NCI-H146 treated with DMSO at 0.1 percent for 48 hours (cell line): ENCODE measurements at regions not wholly inside any gene's neighbourhood (a gene's known extent, or its start where the extent isn't known, plus 50 kb on each side); places are given as distances from the start of the nearest gene placed in this dataset.

Experiments used
- DNase-seq: peaks from one replicate; lab custom pipeline; 2025; ENCODE audit not compliant: unreplicated experiment; lab: John Stamatoyannopoulos, UW

GRCh38 chr1:229993060-229993459 is 74.0 kb upstream of the GALNT2 start:
- DNase-seq, result no peak

- DNase-seq, result no peak
Measured at GRCh38 chr1:229993894-229994293, 73.1 kb upstream of the GALNT2 start.

- DNase-seq, result no peak
Measured at GRCh38 chr1:229999004-229999670, 67.9 kb upstream of the GALNT2 start.

GRCh38 chr1:230000493-230001184 is 66.4 kb upstream of the GALNT2 start:
- DNase-seq, result no peak

- DNase-seq, result no peak
Measured at GRCh38 chr1:230002164-230002803, 64.8 kb upstream of the GALNT2 start.

- no peak for DNase-seq
Measured at GRCh38 chr1:230003409-230003808, 63.6 kb upstream of the GALNT2 start.

GRCh38 chr1:230005040-230005439 is 62.0 kb upstream of the GALNT2 start:
- no peak for DNase-seq

- no peak for DNase-seq
Measured at GRCh38 chr1:230008721-230009120, 58.3 kb upstream of the GALNT2 start.

GRCh38 chr1:230009611-230010313 is 57.3 kb upstream of the GALNT2 start:
- DNase-seq, result no peak

- DNase-seq, result no peak
Measured at GRCh38 chr1:230010603-230011332, 56.3 kb upstream of the GALNT2 start.

- no peak for DNase-seq
Measured at GRCh38 chr1:230011333-230012092, 55.5 kb upstream of the GALNT2 start.

GRCh38 chr1:230012093-230012393 is 55.0 kb upstream of the GALNT2 start:
- no peak for DNase-seq

- DNase-seq, result no peak
Measured at GRCh38 chr1:230012741-230013140, 54.3 kb upstream of the GALNT2 start.

GRCh38 chr1:230016159-230016558 is 50.9 kb upstream of the GALNT2 start:
- no peak for DNase-seq
